SW480 (cell line): ENCODE measurements at regions not wholly inside any gene's neighbourhood (a gene's known extent, or its start where the extent isn't known, plus 50 kb on each side); places are given as distances from the start of the nearest gene placed in this dataset.

Source experiments
- DNase-seq: peaks from one replicate; pipeline ENCODE4 v3.0.0-alpha.2; 2016; ENCODE audit warnings: low spot score

DNA sequence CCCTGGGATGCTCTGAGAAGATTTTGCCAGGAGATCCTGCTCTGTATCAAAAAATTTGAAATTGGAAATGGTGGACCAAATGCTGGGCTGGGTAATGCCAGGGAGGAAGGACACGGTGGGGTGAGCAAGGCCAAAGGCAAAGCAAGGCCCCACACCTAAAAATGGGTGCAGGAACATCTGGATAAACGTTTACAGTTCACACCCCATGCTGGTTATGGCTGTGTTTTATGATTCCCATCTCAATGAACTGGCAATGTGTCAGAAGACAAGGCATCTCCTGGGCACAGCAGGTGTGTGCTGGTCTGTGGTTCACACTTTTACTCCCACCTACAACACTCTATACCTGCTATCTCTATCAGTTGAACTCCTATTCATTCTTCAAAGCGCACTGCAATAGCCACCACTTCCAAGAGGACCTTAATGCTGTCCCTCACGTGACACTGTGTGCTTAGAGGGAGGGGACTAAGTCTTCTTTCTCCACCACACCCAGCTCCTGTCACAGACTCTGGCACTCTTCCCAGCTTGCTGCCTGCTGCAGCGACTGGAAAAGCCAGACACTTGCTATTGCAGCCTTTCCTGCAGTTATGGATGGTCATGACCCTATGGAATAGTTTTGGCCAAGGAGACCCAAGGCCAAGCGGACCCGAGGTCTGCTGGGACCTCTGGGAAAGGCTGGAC is 277.5 kb downstream of the CTTN start:
- DNase-seq, result peak; percentile 43

DNA sequence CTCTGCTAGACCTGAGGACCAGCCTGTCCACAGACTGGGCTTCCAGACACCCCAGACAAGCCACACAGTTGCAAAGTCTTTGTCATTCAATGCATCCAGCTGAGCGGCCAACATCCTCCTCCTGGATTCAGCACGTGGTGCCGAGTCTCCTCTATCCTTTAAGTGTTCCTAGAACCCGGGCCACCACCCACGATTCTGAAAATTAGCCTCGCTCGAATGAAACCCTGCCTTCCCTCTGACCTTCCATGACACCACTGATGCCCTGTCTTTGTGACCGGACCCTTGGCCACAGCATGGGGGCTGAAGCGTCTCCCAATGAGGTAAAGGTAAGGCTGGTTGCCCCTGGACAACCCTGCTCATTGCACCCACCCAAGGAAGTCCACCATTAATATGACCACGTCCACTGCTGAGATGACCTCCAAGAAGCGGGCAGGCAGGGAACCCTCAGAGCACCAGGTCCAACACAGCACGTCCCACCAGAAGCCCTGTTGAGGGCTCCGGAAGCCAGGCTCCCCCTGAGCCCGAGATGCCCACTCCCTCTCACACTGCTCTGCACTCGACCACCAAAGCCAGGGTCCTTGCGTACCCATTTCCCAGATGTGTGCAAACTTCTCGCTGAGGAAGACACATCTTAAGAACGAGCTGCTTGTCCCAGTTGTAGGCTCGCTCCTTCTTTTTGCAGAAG is 279.0 kb downstream of the CTTN start:
- no peak for DNase-seq

DNA sequence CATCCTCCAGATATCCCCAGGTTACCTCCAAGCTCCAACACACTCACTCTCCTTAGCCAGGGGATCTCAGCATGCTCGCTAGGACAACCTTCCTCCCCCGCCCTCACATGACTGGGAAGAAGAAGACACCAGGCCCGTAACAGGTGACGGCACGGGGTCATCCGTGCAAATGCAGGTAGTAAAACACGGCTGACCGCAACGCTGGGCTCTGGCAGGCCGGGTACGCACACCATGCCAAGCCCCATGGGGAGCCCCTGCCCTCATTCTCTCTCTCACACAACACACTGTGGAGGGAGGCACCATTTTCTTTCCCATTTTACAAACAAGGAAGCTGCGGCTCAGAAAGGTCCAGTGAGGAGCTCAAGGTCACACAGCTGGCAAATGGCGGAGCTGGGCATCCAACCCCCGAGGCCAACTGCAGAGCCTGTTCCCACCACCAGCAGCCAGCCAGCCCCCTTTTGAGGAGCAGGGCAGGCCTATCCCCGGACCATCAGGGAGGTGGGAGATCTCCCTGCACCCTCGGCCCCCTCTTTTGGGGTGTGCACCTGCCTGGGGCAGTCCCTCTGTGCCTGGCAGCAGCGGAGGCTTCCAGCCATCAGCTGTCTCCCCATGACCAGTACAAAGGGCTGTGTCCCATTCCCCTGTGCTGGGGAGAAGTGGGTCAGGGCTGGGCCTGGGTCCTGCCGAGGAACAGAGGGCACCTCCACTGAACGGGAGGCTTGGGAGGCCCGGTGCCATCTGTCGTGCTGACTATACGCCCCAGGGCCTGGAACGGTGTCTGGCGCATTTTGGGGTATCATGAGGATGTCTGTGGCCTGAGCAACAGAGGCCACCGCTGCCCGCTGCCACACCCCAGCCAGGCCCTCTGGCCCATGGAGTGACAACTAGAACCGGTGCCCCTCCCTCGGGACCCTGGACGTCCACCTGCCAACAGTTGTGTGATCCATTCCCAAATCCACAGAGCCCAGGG is 280.9 kb downstream of the CTTN start:
- no peak for DNase-seq

DNA sequence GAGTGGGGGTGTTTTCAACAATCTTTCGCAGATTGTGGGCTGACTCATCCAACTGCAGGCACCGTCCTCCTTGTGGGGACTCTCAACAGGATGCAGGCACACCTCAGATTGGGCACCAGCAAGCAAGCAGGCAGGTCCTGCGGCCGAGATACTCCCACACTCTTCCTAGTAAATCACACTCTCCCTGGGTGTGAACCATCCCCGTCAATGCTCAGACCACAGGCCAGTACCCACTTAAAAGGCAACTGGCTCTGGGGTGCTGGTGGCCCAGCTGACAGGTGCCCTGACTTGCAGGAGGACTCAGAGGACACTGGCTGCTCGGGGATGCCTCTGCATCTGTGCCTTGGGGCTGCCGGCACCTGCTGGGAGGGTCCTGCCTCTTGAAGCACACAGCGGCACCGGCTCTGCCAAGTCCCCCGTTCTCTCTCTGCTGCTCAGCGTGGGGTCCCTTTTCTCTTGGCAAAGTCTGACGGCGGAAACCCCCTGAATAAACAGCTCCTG is 282.5 kb downstream of the CTTN start:
- DNase-seq, result peak; percentile 84

DNA sequence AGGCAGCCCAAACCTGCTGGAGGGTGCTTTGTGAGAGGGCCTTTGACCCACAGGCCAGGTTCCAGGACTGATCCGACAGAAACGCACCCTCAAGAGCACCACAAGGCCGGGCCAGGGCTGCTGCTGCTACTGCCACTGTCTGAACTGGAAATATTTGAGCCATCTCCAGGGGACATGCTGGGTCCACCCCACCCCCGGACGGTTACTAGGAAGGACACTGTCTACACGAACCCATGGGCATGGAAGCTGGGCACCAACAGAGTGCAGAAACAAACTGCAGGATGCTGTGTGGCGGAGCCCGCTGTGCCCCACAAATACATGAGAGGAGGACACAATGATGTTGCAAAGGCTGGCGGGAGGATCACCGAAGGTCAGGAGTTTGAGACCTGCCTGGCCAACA is 283.7 kb downstream of the CTTN start:
- no peak for DNase-seq

DNA sequence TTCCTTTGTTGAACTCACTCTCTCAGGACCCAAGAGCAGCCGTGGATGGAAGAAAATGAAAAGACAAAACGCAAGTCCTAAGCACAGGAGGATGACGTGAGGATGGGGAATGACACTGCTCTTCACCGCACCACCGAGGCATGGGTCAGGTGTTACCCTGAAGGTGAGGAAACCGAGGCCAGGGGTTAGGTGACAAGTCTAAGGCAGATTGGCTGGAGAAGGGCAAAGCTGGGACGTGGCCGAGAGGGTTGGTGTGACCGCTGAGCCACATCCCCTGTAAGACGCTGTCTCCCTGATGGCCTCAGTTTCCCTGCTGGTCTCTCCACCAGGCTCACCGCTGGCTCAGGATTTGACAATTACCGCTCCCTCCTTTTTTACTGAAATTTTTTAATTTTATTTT is 284.4 kb downstream of the CTTN start:
- DNase-seq, result no peak

DNA sequence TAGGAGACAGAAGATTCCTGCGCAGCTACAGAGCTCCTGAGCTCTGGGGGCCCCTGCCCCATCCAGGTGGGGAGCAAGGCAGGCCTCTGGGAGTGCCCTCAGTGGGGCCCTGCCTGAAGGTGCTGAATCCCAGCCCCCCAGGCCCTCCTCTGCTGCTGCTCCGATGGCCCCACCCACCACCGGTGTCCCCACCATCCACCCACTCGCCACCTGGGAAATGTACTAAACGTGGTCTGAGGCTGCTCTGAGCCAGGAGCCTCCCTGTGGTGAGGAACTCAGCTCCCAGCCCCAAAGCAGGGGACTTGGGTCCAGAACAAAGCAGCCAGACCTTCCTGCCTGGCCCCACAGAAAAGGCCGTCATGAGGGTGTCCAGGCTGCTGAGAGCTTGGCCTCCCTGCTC is 289.4 kb downstream of the CTTN start:
- no peak for DNase-seq

DNA sequence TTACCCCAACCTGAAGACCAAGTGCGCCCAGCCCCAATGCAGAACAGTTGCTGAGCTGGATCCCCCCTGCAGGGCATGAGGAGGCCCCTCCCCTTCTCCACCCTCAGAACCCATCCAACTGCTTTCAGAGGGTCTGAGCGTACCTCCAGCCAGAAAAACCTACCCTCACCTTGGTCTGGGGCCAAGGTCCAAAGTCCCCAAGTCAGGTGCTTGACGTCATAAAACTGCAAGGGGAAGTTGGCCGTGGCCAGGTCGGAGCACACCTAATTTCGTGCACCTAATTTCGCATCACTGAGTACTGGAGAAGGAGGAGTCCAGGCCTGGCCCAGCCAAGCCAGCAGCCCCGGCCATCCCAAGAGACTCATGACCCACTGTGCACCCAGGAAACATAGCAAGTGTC is 289.8 kb downstream of the CTTN start:
- DNase-seq, result no peak

DNA sequence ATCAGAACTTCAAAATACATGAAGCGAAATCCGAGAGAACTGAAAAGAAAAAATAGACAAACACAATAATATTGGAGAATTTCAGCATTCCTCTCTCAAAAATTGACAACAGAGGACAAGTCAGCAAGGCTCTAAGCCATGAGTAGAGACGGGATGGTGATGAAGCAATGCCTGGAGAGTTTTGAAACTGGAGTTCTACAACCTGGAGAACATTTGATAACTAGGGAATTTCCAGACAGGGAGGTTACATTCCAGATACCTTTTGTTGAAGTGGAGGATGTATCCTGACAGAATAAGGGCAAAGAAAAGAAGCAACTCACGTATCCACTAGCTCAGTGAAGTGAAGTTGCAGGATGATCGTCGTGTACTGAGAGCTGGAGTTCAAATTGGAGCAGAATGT is 291.4 kb downstream of the CTTN start:
- no peak for DNase-seq

DNA sequence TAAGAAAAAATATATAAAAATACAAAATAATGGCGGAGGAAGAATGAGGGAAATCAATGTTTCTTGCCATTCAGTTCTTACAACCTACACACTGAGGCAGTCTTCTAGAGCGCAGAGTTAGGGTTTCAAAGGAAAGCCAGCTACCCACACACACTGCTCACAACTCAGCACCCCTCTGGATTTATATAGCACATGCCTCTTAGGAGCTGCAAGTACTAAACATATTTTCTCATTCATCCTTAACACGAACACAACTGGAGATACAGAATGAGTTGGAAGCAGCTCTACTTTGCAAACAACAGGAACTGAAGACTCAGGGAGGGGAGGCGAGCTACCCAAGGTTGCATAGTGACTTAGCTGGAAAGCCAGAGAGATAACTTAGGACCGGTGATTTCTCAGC is 293.8 kb downstream of the CTTN start:
- DNase-seq, result no peak

DNA sequence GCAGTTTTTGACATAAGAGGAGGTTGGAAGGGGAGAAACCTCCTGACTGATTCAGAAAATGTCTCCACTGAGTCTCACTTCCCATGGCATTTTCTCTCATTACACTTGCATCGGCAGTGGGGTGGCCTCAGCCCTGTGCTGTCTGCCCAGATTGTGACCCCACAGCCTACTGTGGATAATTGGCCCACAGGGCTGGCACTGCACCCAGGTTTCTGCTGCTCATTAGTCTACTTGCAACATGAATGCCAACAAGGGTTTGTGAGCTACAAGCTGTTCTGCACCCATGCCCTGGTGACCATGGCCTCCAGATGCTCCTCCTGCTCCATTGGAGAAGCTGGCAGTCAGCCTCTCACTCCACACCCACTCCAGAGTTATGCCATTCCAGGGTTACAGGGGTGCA is 296.0 kb downstream of the CTTN start:
- DNase-seq, result no peak

DNA sequence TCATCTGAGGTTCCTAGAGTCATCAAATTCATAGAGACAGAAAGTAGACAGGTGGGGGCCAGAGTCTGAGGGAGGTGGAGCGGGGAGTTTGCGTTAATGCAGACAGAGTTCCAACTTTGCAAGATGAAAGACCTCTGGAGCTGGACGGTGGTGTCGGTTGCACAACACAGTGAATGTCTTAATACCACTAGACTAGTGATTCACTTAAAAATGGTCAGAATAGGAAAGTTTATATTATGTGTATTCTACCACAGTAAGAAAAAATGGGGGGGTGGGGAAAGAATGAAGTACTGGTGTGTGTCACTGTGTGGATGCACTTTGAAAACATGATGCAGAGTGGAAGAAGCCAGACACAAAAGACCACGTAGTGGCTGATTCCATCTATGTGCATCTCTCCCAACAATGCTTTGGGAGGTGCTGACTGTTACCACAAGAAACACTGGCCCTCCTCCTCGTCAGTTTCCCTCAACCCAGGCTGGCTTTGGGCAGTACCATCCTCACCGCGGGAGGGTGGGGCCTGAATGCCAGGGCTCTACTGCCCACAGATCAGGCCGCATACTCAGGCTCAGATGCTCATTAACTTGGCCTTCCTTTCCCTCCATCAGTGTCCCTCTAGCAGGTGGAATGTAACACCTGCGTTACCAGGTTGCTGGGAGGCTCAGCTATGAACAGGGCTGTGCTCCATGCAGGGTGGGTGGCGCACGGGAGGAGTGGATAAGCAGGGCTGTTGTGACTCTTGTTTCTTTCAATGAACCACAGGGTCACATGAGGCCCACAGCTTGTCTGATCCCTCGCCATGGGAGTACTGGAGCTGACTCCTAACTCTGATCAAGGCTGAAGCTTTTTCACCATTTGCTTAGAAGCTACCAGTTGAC is 297.0 kb downstream of the CTTN start:
- DNase-seq, result peak; percentile 84

DNA sequence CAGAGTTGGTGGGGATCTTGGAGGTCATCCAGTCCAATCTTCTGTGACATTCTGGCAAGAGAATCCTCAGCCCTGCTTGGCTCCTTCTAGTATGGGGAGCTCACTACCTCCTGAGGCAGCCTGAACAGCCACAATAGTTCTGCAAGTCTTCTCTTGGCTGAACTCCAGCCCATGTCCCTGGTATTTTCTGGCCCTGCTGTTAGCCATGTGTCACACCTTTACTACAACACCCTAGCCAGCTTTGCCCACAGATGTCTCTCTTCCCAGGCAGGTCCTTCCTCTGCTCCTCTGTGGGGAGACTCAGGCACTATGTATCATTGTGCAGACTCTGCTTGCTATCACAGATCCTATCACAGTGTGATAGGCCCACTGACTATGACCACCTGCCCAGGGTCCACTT is 297.7 kb downstream of the CTTN start:
- DNase-seq, result no peak

DNA sequence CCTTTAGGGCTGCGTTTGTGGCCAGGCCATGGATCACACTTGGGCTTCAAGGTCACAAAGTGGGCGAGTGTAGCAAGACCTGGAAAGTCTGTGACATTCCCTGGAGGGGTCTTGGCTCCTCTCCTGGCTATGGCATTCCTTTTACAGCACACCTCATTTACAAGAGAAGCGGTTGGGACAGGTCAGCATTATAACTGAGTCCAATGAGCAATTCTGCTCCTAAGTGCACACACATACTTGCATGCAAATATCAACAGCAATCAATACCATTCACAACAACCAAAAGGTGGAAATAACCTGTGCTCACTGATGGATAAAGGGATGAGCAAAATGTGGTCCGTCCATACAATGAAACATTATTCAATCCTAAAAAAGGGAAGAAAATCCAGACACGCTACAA is 298.2 kb downstream of the CTTN start:
- DNase-seq, result no peak

DNA sequence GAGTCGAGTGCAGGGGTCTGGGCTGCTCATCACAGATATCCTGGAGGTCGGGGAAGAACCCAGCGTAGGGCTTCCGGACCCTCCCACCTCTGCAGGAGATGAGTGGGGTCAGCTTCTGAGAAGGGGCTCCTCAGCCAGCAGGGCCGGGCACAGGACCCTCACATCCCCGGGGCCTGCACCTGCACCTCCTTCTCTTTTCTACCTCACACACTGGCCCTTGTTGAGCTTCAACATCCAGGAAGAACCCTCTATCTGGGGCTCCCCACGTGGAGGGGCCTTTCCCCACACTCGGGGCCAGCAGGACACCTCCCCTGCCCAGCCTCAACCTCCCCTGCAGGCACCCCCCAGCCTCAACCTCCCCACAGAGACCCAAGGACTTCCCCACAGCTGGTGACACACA is 299.4 kb downstream of the CTTN start:
- DNase-seq, result no peak

DNA sequence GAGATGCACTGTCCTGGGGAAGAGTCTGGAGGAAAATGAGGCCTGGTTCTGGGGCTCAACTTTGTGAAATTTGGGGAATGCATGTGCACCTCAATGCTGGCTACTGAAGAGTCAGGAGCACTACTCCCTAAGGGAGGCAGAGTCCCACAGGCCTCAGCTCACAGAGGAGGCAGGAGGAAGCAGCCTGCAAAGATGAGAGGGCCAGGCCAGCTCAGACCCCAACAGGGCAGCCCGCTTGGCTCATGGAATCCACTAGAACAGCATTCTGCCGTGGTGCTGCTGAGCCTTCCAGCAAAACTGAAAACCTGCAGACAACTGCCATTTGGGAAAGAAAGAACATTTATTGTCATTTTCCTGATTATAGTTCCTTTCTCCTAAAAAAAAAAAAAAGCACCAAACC is 300.5 kb downstream of the CTTN start:
- no peak for DNase-seq

DNA sequence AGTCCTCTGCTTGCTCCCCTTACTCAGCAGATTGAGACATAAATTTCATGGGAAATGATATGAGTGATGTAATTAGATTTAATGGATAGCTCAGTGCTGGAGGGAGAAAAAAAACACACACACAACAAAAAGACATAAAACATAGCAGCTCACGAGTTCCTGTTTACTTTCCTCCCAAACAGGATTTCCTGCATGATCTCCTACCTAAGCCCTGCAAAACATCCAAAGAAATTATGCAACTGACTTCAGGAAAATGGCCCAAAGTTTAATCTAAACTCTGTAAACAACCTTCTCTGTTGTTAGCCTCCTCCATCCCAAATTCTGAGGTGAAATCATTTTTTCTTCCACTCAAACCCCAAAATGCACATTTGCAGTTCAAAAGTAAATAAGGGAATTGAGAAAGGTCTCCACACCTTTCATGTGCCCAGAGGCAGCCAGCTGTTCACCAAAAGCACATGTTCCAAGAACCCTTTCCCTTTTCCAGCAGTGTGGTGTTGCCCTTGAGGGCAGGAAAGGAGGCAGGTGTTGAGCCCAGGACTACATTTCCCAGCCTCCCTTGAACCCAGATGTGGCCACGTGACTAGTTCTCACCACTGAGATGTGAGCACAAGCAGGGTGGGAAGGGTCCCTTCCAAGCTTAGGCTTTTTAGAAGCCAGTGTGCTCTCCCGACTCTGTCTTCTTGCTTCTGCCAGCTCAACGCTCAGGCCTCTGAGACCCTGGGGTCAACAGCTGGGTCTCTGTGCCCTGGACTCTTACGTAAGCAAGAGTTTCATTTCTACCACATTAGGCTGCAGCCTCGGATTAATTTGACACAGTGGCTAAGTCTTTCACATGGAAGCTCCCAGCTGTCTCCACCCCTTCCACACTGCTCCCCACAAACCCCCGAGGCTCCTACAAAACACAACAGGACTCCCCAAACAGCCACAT is 301.2 kb downstream of the CTTN start:
- peak; percentile 33 for DNase-seq

DNA sequence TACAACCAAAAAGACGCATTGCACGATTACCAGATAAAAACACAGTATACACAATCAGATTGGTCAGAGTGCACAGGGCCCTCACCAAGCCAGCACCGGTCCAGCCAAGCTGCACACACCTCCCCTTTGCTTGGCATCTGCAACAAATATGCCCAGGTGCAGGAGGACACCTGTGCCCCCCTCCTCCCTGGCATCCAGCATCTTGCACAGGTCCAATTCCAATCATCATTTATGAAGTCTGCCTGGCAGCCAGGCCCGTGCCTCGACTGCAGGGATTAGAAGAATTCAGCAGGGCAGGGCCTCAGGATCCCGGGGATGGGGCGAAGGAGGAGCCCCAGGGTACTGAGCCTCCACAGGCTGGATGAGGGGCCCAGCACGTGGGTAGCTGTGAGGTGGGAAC is 302.1 kb downstream of the CTTN start:
- no peak for DNase-seq

DNA sequence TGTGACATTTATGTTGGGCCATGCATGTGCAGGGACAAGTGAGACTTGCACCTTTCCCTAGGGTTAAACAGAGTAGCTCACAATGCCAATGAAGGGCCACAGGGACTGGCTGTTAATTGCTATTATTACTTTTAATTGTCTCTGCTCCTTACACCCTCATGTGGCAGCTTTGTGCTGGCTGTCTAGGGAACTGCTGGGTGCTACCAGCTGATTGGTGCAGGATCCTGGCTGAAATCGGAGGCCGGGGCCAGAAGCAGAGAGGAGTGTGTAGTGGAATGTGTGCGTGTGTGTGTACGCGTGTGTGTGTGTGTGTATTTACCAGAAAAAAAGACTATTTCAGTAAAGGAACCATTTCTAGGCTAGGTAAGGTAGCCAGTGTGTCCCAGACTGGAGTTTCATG is 302.5 kb downstream of the CTTN start:
- no peak for DNase-seq

DNA sequence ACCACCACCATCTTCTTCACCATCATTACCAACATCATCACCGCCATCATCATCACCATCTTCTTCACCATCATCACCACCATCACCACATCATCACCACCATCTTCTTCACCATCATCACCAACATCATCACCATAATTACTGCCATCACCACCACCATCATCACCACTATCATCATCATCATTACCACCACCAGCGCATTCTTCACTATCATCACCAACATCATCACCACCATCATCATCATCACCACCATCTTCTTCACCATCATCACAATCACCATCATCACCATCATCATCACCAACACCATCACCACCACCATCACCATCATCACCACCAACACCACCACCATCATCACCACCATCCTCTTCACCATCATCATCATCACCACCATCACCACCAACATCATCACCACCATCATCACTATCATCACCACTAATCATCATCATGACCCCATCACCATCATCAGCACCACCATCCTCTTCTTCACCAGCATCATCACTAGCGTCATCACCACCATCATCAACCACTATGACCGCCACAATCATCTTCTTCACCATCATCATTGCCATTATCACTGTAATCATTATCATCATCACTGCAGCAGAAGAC is 303.8 kb downstream of the CTTN start:
- no peak for DNase-seq
